ENCODE measurements at regions not wholly inside any gene's neighbourhood (a gene's known extent, or its start where the extent isn't known, plus 50 kb on each side); places are given as distances from the start of the nearest gene placed in this dataset.
A peak's percentile ranks its signal among the peaks of the same experiment; 100 is the strongest.

GRCh38 chr19:31168106-31168625 is 181.1 kb downstream of the TSHZ3 start:
- Histone ChIP-seq H3K36me3 (ENCODE audit: control insufficient read depth, insufficient read depth, low read length) (no peaks in the 10 kb centered on the region), H3K27me3 (ENCODE audit: control insufficient read depth, insufficient read depth, low read length, poor library complexity, severe bottlenecking) (no peaks in the 10 kb centered on the region), H3K4me3 (ENCODE audit: low read length) (no peak overlapping the region), H3K4me1 (ENCODE audit: control insufficient read depth, insufficient read depth, low read length) (no peaks in the 10 kb centered on the region), H3K9me3 (ENCODE audit: control insufficient read depth, low read length) (no peaks in the 10 kb centered on the region), H3K27ac (ENCODE audit: low read depth, low read length) (no peak overlapping the region), H3K9ac (ENCODE audit: extremely low read depth, low read length, poor library complexity, severe bottlenecking) (no peak overlapping the region)
- H3K27ac Mint-ChIP-seq, result no peak overlapping the region
- H3K4me1 Mint-ChIP-seq, result peaks cover 9% of the 10 kb centered on the region
- DNase-seq, result peak; percentile 8
- peaks cover 3% of the 10 kb centered on the region for H3K27me3 Mint-ChIP-seq (ENCODE audit: insufficient read depth)
- no peak overlapping the region for H3K4me3 Mint-ChIP-seq
- TF ChIP-seq CTCF (conservative IDR thresholded peaks at IDR 0.05), result no peak
- no peaks in the 10 kb centered on the region for H3K9me3 Mint-ChIP-seq
- no peaks in the 10 kb centered on the region for H3K36me3 Mint-ChIP-seq (ENCODE audit: low read depth)
- 92 to 97% methylated on average over 8 of the region's 8 CpGs for WGBS, 2 experiments (ENCODE audit: insufficient coverage in 1 of 2, insufficient read length in 1 of 2)

GRCh38 chr19:31167690-31168089 is 181.5 kb downstream of the TSHZ3 start:
- H3K36me3 ChIP-seq (ENCODE audit: control insufficient read depth, insufficient read depth, low read length), result no peaks in the 10 kb centered on the region
- peak; percentile 2 for DNase-seq
- H3K9me3 Mint-ChIP-seq, result no peaks in the 10 kb centered on the region
- WGBS, 2 experiments (ENCODE audit: insufficient coverage in 1 of 2, insufficient read length in 1 of 2), result 88 to 94% methylated on average over 5 to 8 of the region's 8 CpGs
- H3K4me1 Mint-ChIP-seq, result peaks cover 9% of the 10 kb centered on the region
- no peaks in the 10 kb centered on the region for H3K9me3 ChIP-seq (ENCODE audit: control insufficient read depth, low read length)
- no peak overlapping the region for H3K4me3 Mint-ChIP-seq
- H3K27ac Mint-ChIP-seq, result no peak overlapping the region
- H3K36me3 Mint-ChIP-seq (ENCODE audit: low read depth), result no peaks in the 10 kb centered on the region
- H3K9ac ChIP-seq (ENCODE audit: extremely low read depth, low read length, poor library complexity, severe bottlenecking), result no peak overlapping the region
- H3K27me3 ChIP-seq (ENCODE audit: control insufficient read depth, insufficient read depth, low read length, poor library complexity, severe bottlenecking), result no peaks in the 10 kb centered on the region
- H3K27ac ChIP-seq (ENCODE audit: low read depth, low read length), result no peak overlapping the region
- no peak overlapping the region for H3K4me3 ChIP-seq (ENCODE audit: low read length)
- H3K27me3 Mint-ChIP-seq (ENCODE audit: insufficient read depth), result peaks cover 3% of the 10 kb centered on the region
- no peak for TF ChIP-seq CTCF (conservative IDR thresholded peaks at IDR 0.05)
- no peaks in the 10 kb centered on the region for H3K4me1 ChIP-seq (ENCODE audit: control insufficient read depth, insufficient read depth, low read length)

GRCh38 chr19:31166206-31166605 is 183.0 kb downstream of the TSHZ3 start:
- TF ChIP-seq CTCF (conservative IDR thresholded peaks at IDR 0.05), result no peak
- Mint-ChIP-seq H3K27me3 (ENCODE audit: insufficient read depth) (peaks cover 3% of the 10 kb centered on the region), H3K4me3 (no peak overlapping the region), H3K27ac (no peak overlapping the region), H3K4me1 (peaks cover 9% of the 10 kb centered on the region), H3K36me3 (ENCODE audit: low read depth) (no peaks in the 10 kb centered on the region), H3K9me3 (no peaks in the 10 kb centered on the region)
- Histone ChIP-seq H3K4me1 (ENCODE audit: control insufficient read depth, insufficient read depth, low read length) (no peaks in the 10 kb centered on the region), H3K27ac (ENCODE audit: low read depth, low read length) (no peak overlapping the region), H3K9me3 (ENCODE audit: control insufficient read depth, low read length) (no peaks in the 10 kb centered on the region), H3K9ac (ENCODE audit: extremely low read depth, low read length, poor library complexity, severe bottlenecking) (no peak overlapping the region), H3K4me3 (ENCODE audit: low read length) (no peak overlapping the region), H3K36me3 (ENCODE audit: control insufficient read depth, insufficient read depth, low read length) (no peaks in the 10 kb centered on the region), H3K27me3 (ENCODE audit: control insufficient read depth, insufficient read depth, low read length, poor library complexity, severe bottlenecking) (no peaks in the 10 kb centered on the region)
- WGBS, 2 experiments (ENCODE audit: insufficient coverage in 1 of 2, insufficient read length in 1 of 2), result 86% methylated on average over 1 of the region's 2 CpGs; no CpG with 5 or more reads in 1 of the 2 experiments
- peak; percentile 19 for DNase-seq

All from endodermal cell (in vitro differentiated cells).